ENCODE measurements at regions not wholly inside any gene's neighbourhood (a gene's known extent, or its start where the extent isn't known, plus 50 kb on each side); places are given as distances from the start of the nearest gene placed in this dataset.

Small RNAs in the stretch of these regions (microRNA-seq; reads per million reads assigned to microRNA genes)
- gene MIR374B: 0 reads per million in 2 donors
- gene MIR374C: 0 reads per million in 2 donors
- gene MIR421: 177 to 226 reads per million in 2 donors
